Fibroblast of skin of left quadriceps (primary cell): ENCODE measurements at regions not wholly inside any gene's neighbourhood (a gene's known extent, or its start where the extent isn't known, plus 50 kb on each side); places are given as distances from the start of the nearest gene placed in this dataset.
"Not testable (repeated sequence)": the region's sequence is repeated elsewhere in the genome, so short reads cannot be mapped to it uniquely, and the experiment has no call there.

Source experiments
- DNase-seq, 2 experiments: peaks; one replicate each; pipeline ENCODE4 v3.0.0-alpha.2; 2013; ENCODE audit warnings: low read depth in 2 of 2

GRCh38 chr16:80258407-80258806 lies 282.4 kb upstream of the DYNLRB2 start:
- no peak for DNase-seq

- no peak for DNase-seq
Measured at GRCh38 chr16:80254970-80255369, 285.8 kb upstream of the DYNLRB2 start.

- no peak for DNase-seq
Measured at GRCh38 chr16:80253741-80254140, 287.1 kb upstream of the DYNLRB2 start.

- DNase-seq = no peak
Measured at GRCh38 chr16:80250381-80250780, 290.4 kb upstream of the DYNLRB2 start.

GRCh38 chr16:80243303-80243702 lies 297.5 kb upstream of the DYNLRB2 start:
- not testable (repeated sequence) for DNase-seq

GRCh38 chr16:80242279-80242678 lies 298.5 kb upstream of the DYNLRB2 start:
- DNase-seq = not testable (repeated sequence)

- no peak for DNase-seq
Measured at GRCh38 chr16:80233097-80233835, 307.5 kb upstream of the DYNLRB2 start.

- DNase-seq = peak; percentile 37 to 53
Measured at GRCh38 chr16:80231888-80232287, 308.9 kb upstream of the DYNLRB2 start.

GRCh38 chr16:80231121-80231520 lies 309.7 kb upstream of the DYNLRB2 start:
- DNase-seq = no peak

- DNase-seq = no peak
Measured at GRCh38 chr16:80230328-80231120, 310.3 kb upstream of the DYNLRB2 start.

- no peak for DNase-seq
Measured at GRCh38 chr16:80226499-80226898, 314.3 kb upstream of the DYNLRB2 start.

GRCh38 chr16:80210787-80211186 lies 330.0 kb upstream of the DYNLRB2 start:
- no peak for DNase-seq

- DNase-seq = no peak
Measured at GRCh38 chr16:80208743-80209142, 332.1 kb upstream of the DYNLRB2 start.

GRCh38 chr16:80208015-80208414 lies 332.8 kb upstream of the DYNLRB2 start:
- no peak for DNase-seq

GRCh38 chr16:80203821-80204220 lies 337.0 kb upstream of the DYNLRB2 start:
- no peak for DNase-seq

GRCh38 chr16:80202831-80203413 lies 337.9 kb upstream of the DYNLRB2 start:
- no peak for DNase-seq

GRCh38 chr16:80200079-80200478 lies 340.7 kb upstream of the DYNLRB2 start:
- DNase-seq = no peak

GRCh38 chr16:80199614-80200013 lies 341.2 kb upstream of the DYNLRB2 start:
- DNase-seq = no peak

GRCh38 chr16:80198311-80199299 lies 342.2 kb upstream of the DYNLRB2 start:
- DNase-seq = no peak

GRCh38 chr16:80197741-80198201 lies 343.0 kb upstream of the DYNLRB2 start:
- DNase-seq = peak; percentile 89 to 91

GRCh38 chr16:80191928-80192327 lies 348.9 kb upstream of the DYNLRB2 start:
- no peak for DNase-seq
